Neural cell (in vitro differentiated cells): ENCODE measurements at regions not wholly inside any gene's neighbourhood (a gene's known extent, or its start where the extent isn't known, plus 50 kb on each side); places are given as distances from the start of the nearest gene placed in this dataset.

Source experiments
- CTCF ChIP-seq: fragments of 450-650 bp; IDR thresholded peaks from 2 replicates; pipeline ENCODE4 v1.5.1; 2014; ENCODE audit warnings: antibody characterized with exemption, mild to moderate bottlenecking, moderate library complexity; ENCODE audit not compliant: poor library complexity, severe bottlenecking
- EP300 ChIP-seq: fragments of 450-650 bp; conservative IDR thresholded peaks from 2 replicates; pipeline ENCODE4 v1.6.1; 2014; ENCODE audit warnings: antibody characterized with exemption, mild to moderate bottlenecking, moderate library complexity; ENCODE audit not compliant: poor library complexity, severe bottlenecking
- EZH2 ChIP-seq: fragments of 200-600, 300-800 bp; shearing (Covaris generic), sonication (generic); IDR thresholded peaks from 2 replicates; pipeline ENCODE4 v1.6.1; 2014; ENCODE audit warnings: antibody characterized with exemption, low read length, borderline replicate concordance, mild to moderate bottlenecking; ENCODE audit not compliant: insufficient read depth, poor library complexity, severe bottlenecking
- MXI1 ChIP-seq: fragments of 450-650 bp; conservative IDR thresholded peaks from 2 replicates; pipeline ENCODE4 v1.6.1; 2014; ENCODE audit warnings: antibody characterized with exemption, mild to moderate bottlenecking; ENCODE audit not compliant: poor library complexity, severe bottlenecking
- POLR2AphosphoS5 ChIP-seq: IDR thresholded peaks from 2 replicates; pipeline ENCODE4 v1.6.1; 2012
- RAD21 ChIP-seq: fragments of 450-650 bp; conservative IDR thresholded peaks from 2 replicates; pipeline ENCODE4 v1.6.1; 2014; ENCODE audit warnings: antibody characterized with exemption, mild to moderate bottlenecking, moderate library complexity
- REST ChIP-seq: IDR thresholded peaks from 2 replicates; pipeline ENCODE4 v1.6.1; 2012; ENCODE audit warnings: borderline replicate concordance
- SMC3 ChIP-seq: fragments of 450-650 bp; conservative IDR thresholded peaks from 2 replicates; pipeline ENCODE4 v1.6.1; 2014; ENCODE audit warnings: antibody characterized with exemption, mild to moderate bottlenecking, moderate library complexity; ENCODE audit not compliant: poor library complexity
- TAF1 ChIP-seq: IDR thresholded peaks from 2 replicates; pipeline ENCODE4 v1.6.1; 2012; ENCODE audit warnings: low read depth

- TF ChIP-seq EZH2 (no peak), CTCF (no peak), MXI1 (no peak), RAD21 (no peak), POLR2AphosphoS5 (no peak), TAF1 (no peak), EP300 (no peak), SMC3 (no peak), REST (no peak)
Measured at GRCh38 chr6:48560408-48560807, 449.4 kb upstream of the PTCHD4 start.
